Fibroblast of skin of left biceps (primary cell): ENCODE measurements at regions not wholly inside any gene's neighbourhood (a gene's known extent, or its start where the extent isn't known, plus 50 kb on each side); places are given as distances from the start of the nearest gene placed in this dataset.
"Not testable (repeated sequence)": the region's sequence is repeated elsewhere in the genome, so short reads cannot be mapped to it uniquely, and the experiment has no call there.

Experiments
- DNase-seq, 2 experiments: peaks; one replicate each; pipeline ENCODE4 v3.0.0-alpha.2; 2013; ENCODE audit warnings: low read depth in 2 of 2

DNA sequence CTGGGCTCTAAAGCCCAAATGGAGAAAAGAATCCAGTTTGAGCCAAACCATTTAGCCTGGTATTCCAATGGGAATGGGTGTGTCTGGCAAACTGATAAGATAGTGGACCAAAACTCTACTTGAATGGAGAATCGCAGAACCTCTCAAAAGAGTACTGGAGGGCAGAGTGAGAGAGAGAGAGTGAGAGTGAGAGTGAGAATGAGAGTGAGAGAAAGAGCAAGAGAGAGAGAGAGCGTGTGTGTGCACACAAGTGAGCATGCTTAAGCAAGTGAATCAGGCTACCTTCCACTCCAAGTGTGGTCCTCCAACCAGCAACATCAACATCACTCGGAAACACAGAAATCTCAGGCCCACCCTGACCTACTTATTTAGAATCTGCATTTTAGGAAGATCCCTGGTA lies 58.8 kb downstream of the UQCRFS1 start:
- DNase-seq: no peak

DNA sequence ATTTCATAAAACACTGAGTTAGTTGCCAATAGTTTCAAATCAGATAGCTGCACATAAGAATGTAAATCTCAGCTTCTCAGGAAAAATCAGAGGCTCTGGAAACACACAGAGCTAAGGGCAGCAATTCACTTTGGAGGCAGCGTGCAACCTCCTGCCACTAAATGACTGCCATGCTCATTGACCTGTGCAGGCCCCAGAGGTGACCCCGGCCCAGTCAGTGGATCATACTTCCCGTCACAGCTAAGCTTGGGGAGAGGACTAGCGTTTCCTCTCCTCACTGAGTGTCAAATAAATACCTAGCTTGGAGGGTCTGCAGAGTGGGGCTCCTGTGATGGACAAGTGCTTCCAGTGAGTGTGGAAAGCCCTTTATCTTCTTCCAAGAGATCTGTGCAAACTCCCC lies 67.2 kb downstream of the UQCRFS1 start:
- no peak for DNase-seq

DNA sequence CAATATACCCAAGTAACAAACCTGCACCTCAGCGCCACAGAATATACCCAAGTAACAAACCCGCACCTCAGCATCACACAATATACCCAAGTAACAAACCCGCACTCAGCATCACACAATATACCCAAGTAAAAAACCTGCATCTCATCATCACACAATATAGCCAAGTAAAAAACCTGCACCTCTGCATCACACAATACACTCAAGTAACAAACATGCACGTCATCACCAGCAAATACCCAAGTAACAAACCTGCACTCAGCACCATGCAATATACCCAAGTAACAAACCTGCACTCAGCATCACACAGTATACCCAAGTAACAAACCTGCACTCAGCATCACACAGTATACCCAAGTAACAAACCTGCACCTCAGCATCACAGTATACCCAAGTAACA lies 69.8 kb downstream of the UQCRFS1 start:
- DNase-seq: no peak

DNA sequence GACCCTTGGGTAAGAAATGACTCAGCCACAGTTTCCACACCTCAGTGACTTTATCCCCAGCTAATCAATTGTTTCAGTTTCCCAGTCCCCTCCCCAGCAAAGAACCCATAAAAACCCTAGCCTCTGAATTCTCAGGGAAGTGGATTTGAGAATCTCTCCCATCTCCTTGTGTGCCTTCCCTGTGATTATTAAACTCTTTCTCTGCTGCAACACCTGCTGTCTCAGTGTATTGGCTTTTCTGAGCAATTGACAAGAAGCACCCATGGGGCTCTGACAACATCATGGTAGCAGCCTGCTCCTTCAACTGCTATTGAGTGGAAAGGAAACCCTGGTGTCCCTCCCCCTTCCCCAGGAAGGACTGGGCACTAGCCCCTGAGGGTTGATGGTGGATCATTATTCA lies 73.7 kb downstream of the UQCRFS1 start:
- no peak for DNase-seq

DNA sequence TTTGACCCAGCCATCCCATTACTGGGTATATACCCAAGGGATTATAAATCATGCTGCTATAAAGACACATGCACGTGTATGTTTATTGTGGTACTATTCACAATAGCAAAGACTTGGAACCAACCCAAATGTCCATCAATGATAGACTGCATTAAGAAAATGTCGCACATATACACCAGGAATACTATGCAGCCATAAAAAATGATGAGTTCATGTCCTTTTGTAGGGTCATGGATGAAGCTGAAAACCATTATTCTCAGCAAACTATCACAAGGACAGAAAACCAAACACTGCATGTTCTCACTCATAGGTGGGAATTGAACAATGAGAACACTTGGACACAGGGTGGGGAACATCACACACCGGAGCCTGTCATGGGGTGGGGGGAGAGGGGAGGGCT lies 74.7 kb downstream of the UQCRFS1 start:
- not testable (repeated sequence) for DNase-seq

DNA sequence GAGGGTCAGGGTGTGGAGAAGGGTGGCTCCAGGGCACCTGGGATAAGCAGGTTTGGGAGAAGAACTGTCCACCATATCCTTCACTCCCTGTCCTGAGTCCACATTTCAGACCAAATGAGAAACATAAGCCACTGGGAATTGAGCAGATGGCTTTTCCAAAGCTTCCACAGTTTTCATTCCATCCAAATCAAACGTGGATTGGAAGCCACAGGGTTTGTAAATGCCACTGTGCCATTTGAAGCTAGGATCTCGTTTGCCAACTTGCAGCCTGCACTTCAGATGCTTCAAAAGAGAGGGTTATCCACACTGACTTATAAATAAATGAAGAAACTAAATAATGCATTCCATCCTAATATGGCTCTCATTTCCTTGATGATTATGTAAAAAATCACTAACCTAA lies 81.5 kb downstream of the UQCRFS1 start:
- no peak for DNase-seq

DNA sequence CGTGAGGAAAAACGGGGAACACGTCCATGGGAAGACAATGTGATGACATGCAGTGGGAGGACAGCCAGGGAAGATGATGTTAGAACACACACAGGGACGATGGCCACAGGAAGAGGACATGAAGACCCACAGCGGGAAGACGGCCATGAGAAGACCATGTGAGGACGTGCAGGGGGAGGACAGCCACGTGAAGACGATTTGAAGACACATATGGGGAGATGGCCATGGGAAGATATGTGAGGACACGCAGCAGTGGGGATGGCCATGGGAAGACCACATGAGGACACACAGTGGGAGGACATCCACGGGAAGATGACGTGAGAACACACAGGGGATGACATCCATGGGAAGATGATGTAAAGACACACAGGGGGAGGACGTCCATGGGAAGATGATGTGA lies 83.8 kb downstream of the UQCRFS1 start:
- no peak for DNase-seq

DNA sequence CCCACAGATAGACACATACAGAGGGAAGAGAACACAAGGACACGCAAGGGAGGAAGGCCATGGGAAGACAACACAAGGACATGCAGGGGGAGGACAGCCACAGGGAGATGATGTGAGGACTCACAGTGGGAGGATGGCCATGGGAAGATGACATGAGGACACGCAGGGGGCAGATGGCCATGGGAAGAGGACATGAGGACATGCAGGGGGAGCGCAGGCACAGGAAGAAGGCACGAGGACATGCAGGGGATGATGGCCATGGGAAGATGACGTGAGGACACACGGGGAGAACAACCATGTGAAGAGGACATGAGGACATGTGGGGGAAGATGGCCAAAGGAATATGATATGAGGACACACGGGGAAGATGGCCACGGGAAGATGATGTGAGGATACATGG lies 84.7 kb downstream of the UQCRFS1 start:
- DNase-seq: no peak

DNA sequence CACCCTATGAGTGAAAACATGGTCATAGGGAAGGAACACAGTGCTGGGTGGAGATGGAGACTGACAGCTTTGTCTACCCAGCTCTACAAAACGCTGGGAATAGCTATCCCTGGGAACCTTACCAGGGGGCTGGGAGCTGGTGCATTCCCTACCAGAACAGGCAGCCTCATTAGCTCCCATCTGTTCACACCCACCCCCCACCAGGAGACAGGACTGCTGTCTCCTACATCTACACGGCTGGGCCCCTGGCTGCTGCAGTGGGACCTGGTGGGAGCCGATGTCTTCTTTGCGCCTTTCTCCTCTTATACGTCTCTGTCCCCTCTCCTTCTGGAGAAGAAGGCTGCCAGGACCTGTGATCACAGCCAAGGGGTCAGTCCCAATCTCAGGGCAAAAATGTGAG lies 90.8 kb downstream of the UQCRFS1 start:
- no peak for DNase-seq

DNA sequence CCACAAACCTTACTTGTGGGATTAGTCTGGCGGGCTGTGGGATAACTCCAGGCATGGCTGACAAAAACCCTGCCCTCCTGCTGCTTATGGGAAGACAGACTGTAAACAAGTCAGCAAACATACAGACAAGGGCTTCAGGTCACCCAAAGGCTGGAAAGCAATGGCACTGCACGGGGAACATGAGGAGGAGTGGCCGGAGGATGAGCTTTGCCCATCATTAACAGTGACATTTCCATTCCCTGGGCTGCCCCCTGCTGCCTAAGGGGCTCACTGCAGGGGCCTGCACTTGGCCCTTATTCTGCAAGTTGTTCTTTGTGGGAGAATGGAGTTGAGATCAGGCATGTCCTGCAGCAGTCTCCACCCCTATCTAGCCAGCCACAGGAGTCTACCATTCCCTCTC lies 91.3 kb downstream of the UQCRFS1 start:
- no peak for DNase-seq

DNA sequence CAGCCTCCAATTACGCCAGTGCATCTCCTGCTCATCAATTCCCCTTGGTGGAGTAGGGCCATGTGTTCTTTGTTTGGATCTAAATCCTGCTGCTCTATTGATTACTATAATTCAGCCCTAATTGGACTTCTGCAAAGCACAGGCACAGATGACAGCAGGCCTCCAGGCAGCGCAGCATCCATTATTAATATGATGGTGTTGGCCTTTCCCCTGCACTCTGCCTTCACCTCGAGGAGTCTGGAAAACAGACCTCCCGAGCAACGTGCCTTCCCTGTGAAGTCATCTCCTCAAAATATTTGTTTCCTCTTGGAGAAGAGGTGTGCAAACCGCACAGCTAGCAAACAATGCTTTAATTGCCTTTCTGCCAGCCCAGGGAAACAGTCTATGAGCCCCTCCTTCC lies 92.5 kb downstream of the UQCRFS1 start:
- no peak for DNase-seq

DNA sequence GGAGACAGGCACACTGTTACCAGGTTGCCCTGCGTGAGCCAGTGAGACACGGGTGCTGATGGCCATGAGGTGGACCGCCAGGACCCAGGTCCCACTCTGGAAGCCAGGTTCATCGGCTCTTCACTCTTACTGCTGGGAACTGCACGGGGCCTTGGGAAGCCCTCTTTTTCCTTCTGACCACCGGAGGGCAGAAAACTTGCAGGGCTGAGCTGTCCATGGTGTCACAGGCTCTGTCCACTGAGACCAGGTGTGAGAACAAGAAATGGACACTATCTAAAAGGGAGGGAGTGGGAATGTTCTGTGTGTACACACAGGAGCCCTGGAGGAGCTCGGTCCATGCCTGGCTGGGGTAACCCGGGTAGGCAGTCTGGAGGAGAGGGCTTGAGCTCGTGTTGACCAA lies 93.4 kb downstream of the UQCRFS1 start:
- DNase-seq: no peak

DNA sequence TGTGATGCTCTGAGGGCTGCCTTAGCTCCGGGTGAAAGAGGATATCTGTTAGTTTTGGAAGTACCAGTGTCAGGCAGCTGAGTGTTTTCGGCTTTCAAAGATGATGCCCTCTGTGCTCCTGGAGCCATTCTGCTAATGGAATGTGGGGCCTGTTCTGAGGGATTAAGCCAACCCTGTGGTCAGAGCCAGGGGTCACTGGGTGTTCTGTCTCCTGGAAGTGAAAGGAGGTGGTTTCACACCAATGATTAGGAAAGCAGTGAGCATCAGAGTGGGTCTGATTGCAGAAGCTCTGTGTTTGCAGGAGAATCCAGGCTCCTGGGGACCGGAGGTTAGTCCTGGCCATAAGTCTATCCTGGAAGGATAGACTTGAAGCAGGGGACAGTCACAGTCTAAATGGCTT lies 94.6 kb downstream of the UQCRFS1 start:
- DNase-seq: no peak

DNA sequence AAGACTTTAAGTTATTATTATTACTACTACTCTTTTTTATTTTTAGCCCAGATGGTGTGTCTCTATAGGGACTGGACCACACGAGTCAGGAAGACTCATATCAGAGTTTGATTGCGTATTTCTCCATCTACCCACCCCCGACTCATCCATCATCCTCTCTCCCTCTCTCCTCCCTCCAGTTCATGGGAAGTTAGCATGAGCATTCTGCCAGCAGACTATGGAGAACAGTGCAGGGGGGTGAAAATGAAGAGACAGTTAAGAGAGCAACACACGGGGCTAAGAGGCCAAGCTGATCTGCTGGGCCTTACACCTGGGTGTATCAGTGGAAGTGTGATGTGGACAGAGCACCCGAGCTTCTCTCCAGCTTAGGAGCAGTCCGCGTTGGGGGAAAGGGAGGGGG lies 95.0 kb downstream of the UQCRFS1 start:
- no peak for DNase-seq

DNA sequence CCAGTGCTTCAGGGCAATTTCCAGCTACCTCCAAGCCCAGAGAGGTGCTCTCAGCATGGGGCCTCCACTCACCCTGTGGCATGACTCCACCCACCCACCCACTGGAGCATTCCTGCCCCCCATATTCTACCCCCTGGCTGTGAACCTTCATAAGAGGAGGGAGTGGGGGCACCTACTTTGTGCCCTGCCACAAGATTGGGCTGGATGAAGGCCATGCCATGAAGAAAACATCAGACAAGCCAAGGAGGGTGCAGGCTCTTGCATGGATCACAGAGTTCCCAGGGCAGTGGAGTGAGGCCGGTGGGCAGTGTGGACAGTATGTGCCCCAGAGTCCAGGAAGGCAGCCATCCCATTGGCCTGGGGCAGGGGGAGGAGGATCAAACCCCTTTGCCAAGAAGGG lies 97.8 kb downstream of the UQCRFS1 start:
- no peak for DNase-seq

DNA sequence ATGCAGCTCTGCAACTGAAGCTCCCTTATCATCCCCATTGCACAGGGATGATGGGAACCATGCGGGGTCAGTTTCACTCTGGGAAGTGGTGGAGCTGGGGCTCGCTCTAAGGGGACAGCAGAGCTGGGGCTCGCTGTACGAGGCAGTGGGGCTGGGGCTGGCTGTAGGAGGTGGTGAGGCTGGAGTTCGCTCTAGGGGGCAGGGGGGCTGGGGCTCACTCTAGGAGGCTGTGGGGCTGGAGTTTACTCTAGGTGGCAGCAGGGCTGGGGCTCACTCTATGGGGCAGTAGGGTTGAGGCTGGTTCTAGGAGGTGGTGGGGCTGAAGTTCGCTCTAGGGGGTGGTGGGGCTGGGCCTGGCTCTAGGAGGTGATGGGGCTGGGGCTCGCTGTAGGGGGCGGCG lies 99.1 kb downstream of the UQCRFS1 start:
- no peak for DNase-seq

DNA sequence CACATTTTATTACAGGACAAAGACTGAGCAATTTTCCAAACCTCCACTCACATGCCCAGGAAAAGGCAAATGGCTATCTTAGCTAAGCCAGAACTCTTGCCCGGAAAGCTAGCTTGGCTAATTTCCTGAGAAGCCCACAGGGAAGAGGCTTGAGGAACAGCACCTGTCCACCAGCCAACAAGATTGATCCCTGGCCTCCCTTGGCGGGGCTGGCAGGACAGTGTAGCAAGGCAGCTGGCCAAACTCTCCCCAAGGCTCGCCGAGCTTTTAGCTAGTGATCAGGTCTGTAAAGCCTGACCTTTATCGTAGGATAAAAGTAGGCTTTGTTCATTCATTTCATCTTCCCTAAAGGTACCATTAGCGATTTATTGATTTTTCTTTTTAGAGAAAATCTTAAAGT lies 101.4 kb downstream of the UQCRFS1 start:
- DNase-seq: no peak

DNA sequence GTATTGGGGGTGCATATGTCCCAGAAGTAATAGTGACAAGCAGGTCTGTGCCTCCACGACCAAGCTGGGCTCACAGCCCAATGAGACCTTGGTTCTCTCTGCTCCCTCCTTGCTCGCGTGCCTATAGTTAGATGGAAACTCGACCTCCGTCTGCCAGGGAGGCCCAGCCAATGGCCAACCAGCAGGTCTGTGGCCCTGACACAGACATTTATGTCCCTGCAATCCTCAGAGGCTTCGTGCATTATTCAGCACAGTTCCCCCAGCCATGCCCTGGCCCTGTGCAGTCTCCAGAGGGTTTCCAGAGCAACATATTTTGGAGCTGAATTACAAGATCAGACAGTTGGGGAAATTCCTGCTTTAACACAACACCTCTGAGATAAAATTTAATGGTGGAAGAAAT lies 105.1 kb downstream of the UQCRFS1 start:
- no peak for DNase-seq

DNA sequence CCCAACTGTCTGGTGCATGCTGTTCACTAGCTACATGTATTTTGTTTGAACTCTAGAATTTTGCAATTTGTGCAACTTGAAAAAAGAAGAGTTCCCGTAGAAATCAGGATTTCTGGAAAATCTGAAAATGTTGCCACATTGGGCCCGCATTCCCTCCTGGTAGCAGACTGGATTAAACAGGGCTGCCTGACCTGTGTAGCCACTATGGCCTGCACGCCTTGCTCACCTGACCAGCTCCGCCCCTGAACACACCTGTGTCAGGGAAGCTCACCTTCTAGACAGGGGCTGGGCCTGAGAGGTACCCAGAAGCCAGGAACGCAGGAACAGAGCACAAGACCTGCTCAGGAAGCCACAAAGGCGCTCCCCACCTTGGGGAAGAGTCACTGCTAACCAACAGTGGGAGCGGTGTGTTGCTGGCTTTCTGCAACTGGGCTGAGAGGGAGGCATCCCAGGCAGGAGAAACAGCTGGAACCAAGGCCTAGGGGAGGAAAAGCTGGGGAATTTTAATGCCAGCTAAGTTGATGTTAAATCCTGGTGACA lies 106.5 kb downstream of the UQCRFS1 start:
- no peak for DNase-seq

DNA sequence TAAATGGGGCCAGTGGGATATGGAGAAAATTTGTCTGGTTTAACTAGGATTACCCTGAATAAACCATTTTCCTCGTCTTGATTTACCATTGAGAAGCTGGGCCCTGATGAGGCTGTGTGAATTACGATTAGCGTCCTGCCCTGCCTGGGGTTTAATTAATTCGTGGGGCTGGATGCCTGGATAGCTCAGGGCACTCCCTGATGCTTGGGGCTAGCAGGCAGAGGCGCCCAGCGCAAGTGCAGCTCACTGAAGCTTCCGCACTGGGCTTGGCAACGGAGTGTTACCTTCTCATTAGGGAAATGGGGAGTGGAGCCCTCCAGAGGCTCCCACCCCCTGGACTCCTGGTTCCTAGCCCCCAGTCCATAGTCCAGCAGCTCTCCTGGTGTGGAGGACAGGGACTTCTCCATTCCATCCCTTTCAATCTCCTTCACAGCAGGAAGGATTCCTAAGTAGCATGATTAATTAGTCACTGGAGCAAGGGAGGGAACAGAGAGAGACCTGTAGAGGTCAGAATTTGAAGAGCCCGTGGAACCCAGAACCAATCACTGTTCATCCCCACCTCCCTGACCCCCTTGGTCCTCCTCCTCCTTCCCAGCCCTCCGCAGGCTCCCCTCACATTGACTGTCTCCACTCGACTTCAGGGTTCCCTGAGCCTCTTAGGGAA lies 107.2 kb downstream of the UQCRFS1 start:
- no peak for DNase-seq

DNA sequence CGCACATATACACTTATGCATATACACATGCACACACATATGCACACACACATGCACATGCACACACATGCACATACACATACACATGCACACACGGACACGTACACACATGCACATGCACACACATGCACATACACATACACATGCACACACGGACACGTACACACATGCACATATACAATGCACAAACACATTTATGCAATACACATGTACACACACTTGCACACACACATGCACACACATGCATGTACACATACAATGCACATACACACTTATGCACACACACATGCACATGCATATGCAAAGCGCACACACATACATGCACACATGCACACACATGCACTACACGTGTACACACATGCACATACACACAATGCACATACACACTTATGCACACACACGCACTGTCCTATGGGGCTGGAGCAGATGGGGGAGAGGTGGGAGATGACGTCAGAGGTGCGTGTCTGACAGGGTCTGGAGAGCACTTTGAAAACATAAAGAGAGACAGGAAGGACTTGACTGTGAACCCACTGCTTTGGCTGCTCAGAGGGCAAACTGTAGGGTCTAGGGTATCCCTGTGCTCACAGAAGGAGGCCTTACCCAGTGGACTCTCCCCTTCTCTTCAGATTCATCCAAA lies 108.2 kb downstream of the UQCRFS1 start:
- no peak for DNase-seq

DNA sequence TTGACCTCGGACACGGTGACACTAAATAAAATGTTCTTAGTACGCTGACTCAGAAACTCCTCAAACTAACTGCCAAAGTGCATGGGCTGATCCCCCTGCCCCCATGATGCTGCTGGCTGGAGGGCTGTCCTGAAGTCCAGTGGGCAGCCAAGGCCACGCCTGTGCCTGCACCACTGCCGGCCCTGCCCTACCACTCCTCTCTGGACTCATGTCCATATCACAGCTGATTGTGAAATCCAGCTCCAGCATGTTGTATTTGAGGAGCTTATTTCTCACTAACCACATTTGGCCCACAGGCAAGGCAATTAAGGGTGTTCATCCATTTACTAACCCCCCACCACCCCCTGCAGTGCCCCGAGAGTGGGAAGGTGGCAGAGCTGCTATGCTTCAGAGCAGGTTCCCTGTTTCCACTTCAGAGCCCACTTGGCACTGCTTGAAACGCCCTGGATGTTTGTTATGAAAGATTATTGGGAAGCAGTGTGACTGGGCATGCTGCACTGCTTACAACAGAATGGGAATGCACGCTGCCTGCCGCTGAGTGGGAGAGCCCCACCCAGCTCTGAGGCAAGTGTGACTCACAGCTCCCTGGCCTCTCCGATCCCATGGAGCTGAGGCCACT lies 114.0 kb downstream of the UQCRFS1 start:
- peak; percentile 14 to 34 for DNase-seq

DNA sequence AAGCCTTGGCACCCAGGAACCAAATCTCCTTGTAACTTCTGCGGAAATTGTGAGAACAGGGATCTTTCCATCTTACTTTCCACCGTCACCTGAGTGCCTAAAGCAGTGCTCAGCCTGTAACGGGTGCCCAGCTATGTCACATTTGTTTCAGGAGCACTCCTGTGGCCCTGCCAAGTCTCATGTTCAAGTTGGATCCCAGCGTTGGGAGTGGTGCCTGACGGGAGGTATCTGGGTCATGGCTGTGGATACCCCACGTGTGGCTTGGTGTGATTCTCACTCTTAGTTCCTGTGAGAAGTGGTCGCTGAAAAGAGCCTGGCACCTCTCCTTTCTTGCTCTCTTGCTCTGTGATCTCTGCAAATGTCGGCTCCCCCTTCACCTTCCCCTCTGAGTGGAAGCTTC lies 114.9 kb downstream of the UQCRFS1 start:
- no peak for DNase-seq
